HG03442 (cell line): ENCODE measurements at regions not wholly inside any gene's neighbourhood (a gene's known extent, or its start where the extent isn't known, plus 50 kb on each side); places are given as distances from the start of the nearest gene placed in this dataset.

Experiments used
- ATAC-seq: cut with Tn5 transposase; IDR thresholded peaks from one replicate; pipeline ENCODE4 v1.9.1; 2021; ENCODE audit warnings: mild to moderate bottlenecking, moderate library complexity; ENCODE audit not compliant: unreplicated experiment

- ATAC-seq: no peak
These were observed 73.8 kb upstream of the HNRNPA3 start for GRCh38 chr2:177138823-177139222.

DNA sequence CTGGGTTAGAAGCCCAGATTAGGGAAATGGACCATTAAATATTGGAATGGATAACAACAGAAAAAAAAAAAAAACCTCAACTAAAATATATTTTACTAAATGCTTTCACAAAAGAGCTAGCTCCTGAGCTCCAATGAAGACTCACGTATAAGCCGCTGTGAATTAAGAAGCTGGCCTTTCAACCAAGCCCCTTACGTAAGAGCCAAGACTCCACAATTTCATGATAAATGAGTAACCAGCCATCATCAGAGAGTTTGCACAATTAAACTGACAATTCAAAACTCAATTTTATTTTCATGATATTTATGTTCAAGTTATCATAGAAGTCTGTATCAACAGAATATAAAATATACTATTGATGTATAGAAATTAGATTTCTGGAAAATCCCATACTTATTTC lies 70.7 kb upstream of the HNRNPA3 start:
- ATAC-seq: no peak

- ATAC-seq: no peak
These were observed 69.2 kb upstream of the HNRNPA3 start for GRCh38 chr2:177143444-177143843.

DNA sequence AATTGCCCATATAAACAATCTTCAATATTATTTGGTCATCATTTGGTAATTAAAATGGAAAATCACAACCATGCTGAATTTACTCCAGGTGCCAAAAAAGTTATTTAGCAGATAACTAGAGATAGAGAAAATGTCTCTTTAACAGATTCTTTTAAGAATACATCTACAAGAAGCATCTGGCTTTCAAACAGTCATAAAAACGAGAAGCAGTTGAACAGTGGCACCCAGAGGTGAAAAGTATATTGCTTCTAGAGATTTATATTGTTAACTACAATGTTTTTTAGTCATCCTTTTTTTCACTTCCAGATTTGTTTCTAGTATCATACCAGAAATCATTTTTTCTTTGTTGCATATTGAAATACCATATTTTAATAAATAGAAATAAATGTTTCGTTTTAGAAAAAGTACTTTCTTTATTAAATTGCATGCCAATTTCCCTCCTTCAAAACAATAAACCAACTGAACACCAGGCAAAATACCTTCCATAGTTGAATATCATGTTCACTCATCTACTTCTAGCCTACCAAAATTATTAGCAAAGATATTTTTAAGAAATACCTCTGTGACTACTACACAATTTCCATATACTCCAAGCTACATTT lies 65.4 kb upstream of the HNRNPA3 start:
- peak; percentile 66 for ATAC-seq

- ATAC-seq: no peak
These were observed 64.7 kb upstream of the HNRNPA3 start for GRCh38 chr2:177147834-177148445.

DNA sequence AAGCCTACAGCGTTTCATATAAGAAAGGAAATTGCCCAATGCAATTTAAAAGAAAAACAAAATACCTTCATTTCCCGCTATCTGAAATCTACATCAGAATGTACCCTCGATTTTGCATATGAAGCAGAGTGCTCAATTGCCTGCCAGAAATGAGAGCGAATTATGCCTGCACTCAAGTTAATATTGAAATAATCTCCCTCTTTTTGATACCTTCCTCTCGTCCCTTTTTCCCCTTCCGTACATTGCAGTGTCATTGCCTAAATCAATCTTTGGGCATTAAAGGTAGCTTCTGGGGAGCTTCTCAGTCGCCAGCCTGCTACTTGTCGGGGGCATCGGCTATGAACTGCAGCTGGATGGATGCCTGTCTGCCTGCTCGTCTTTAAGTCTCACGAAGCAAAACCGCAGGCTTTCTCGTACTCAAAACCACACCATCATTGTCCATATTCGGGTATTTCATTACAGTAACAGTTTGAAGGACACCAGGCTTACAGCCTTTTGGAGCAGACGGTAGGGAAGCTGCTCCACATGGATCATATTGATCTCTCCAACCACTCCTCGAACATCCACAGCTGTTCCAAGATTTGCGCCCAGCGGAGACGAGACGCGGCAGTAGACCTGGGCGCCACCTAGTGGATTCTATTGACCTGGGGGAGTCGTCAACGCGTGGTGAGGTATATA lies 64.0 kb upstream of the HNRNPA3 start:
- ATAC-seq: peak; percentile 84

GRCh38 chr2:177149155-177149503 lies 63.5 kb upstream of the HNRNPA3 start:
- ATAC-seq: no peak

GRCh38 chr2:177153805-177154204 lies 58.8 kb upstream of the HNRNPA3 start:
- ATAC-seq: no peak

DNA sequence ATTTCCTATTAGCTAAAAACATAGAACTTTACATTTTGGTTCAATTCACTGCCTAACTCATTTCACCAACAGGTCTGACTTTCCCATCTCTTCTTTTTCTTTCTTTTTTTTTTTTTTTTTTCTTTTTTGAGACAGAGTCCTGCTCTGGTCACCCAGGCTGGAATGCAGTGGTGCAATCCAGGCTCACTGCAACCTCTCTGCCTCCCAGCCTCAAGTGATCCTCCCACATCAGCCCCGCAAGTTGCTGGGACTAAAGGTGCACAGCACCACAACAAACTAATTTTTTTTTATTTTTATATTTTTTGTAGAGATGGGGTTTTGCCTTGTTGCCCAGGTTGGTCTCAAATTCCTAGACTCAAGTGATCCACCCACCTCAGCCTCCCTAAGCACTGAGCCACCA lies 57.8 kb upstream of the HNRNPA3 start:
- no peak for ATAC-seq

DNA sequence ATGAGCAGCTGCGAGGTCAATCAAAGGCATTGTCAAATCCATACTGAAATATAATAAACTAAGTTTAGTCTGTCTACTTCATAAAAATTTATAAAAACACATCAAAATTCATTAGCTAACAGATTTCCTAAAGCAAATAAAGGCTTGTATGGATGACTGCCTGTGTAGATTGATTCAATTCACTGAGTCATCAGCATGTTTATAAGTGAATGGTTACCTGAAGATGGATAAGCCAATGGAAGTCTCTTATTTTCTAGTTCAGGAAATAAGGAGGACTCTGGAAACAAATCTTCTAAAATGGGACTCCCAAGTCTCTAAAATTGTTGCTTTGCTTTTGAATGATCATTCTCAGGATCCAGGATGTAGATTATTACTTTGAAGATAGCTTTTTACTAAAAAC lies 57.0 kb upstream of the HNRNPA3 start:
- ATAC-seq: no peak

GRCh38 chr2:177161741-177162460 lies 50.7 kb upstream of the HNRNPA3 start:
- no peak for ATAC-seq
